Upper lobe of left lung (tissue), 6 donors: ENCODE measurements at regions not wholly inside any gene's neighbourhood (a gene's known extent, or its start where the extent isn't known, plus 50 kb on each side); places are given as distances from the start of the nearest gene placed in this dataset.

Source experiments
- ATAC-seq, 2 donors: fragments of 200-7000 bp; cut with Tn5 transposase; one replicate each; pipeline ENCODE4 v1.9.1; 2022; ENCODE audit warnings: mild to moderate bottlenecking in 2 of 2, moderate library complexity in 2 of 2; ENCODE audit not compliant: low FRiP score in 2 of 2
- DNase-seq, 2 donors: peaks; one replicate each; pipeline ENCODE4 v3.0.0-alpha.2; 2019 to 2020
- H3K27ac ChIP-seq, 4 donors: fragments of 200-600 bp; sonication (generic); one replicate each; pipeline ENCODE4 v1.5.1; 2016 to 2019
- H3K27me3 ChIP-seq, 4 donors: fragments of 200-600 bp; sonication (generic); one replicate each; pipeline ENCODE4 v1.5.1; 2017 to 2019
- H3K36me3 ChIP-seq, 4 donors: fragments of 200-600 bp; sonication (generic); one replicate each; pipeline ENCODE4 v1.5.1; 2016 to 2019
- H3K4me1 ChIP-seq, 4 donors: fragments of 200-600 bp; sonication (generic); one replicate each; pipeline ENCODE4 v1.5.1; 2018 to 2019
- H3K4me3 ChIP-seq, 4 donors: fragments of 200-600 bp; sonication (generic); one replicate each; pipeline ENCODE4 v1.5.1; 2017 to 2019; ENCODE audit warnings: mild to moderate bottlenecking in 2 of 4, moderate library complexity in 1 of 4
- H3K9me3 ChIP-seq, 4 donors: fragments of 200-600 bp; sonication (generic); one replicate each; pipeline ENCODE4 v1.5.1; 2018 to 2019
- EP300 ChIP-seq, 4 donors: sonication (generic); formaldehyde crosslinking; IDR thresholded peaks; one replicate each; pipeline ENCODE4 v1.5.1; 2017; ENCODE audit warnings: antibody characterized with exemption in 4 of 4, control low read depth in 2 of 4
- POLR2A ChIP-seq, 4 donors: fragments of 450-650 bp; IDR thresholded peaks; one replicate each; pipeline ENCODE4 v1.5.1; 2016 to 2017; ENCODE audit warnings: antibody characterized with exemption in 4 of 4, mild to moderate bottlenecking in 2 of 4
- POLR2AphosphoS5 ChIP-seq, 2 donors: sonication (generic); formaldehyde crosslinking; IDR thresholded peaks; one replicate each; pipeline ENCODE4 v1.5.1; 2017; ENCODE audit warnings: antibody characterized with exemption in 2 of 2
- WGBS, 2 donors: methylation state at CpG; one replicate each; pipeline ENCODE4 v1.1.5; 2017 to 2018; 5-methylcytosine and 5-hydroxymethylcytosine counted together
- TF ChIP-seq, protein P1 (sequence below), 6 experiments: fragments of 450-650 bp in 4 of 6; fragments of 200-600 bp in 2 of 6; sonication (generic) in 2 of 6; IDR thresholded peaks; one replicate each; pipeline ENCODE4 v1.5.1; 2016 to 2019; ENCODE audit warnings: antibody characterized with exemption in 6 of 6
- donor health status: DM: no; HTN: no; CAD: no; lungs with moderate emphysema.
- donor health status: DM: no; HTN: yes; CAD: no; lungs with severe emphysema.

DNA sequence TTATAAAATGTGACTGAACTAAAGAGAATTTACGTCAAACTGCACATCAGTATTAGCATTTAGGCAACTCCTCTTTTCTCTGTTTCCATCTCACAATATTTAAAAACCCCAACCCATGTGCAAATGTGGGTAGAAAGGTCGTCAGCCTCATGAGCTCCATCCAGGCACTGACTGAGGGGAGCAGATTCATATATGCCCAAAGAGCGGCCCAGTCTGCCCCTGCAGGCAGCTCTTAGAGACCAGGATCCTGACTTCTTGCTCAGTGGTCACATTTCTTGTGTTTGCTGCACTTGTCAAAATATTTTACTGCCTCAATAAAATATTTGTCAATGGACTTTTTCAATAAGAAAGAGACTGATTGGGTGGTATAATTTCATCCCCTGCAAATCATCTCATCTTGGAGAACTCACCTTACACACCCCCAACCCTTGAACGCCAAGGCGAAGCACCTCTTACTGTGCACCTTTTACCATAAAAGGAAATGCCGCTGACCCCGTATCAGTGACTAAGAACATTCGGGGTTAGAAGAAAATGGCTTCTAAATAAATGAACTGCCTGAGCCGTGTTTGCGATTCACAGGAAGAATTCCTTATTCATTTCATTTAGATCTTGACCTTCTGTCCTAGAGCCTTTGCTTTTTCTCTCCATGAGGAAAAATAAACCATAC lies 418.8 kb downstream of the BCL11B start:
- Histone ChIP-seq H3K9me3 (no peaks in the 10 kb centered on the region), H3K27me3 (no peaks in the 10 kb centered on the region), H3K4me3 (no peak overlapping the region), H3K36me3 (no peaks in the 10 kb centered on the region), H3K27ac (no peak overlapping the region), H3K4me1 (no peaks in the 10 kb centered on the region)
- TF ChIP-seq, protein P1, sequence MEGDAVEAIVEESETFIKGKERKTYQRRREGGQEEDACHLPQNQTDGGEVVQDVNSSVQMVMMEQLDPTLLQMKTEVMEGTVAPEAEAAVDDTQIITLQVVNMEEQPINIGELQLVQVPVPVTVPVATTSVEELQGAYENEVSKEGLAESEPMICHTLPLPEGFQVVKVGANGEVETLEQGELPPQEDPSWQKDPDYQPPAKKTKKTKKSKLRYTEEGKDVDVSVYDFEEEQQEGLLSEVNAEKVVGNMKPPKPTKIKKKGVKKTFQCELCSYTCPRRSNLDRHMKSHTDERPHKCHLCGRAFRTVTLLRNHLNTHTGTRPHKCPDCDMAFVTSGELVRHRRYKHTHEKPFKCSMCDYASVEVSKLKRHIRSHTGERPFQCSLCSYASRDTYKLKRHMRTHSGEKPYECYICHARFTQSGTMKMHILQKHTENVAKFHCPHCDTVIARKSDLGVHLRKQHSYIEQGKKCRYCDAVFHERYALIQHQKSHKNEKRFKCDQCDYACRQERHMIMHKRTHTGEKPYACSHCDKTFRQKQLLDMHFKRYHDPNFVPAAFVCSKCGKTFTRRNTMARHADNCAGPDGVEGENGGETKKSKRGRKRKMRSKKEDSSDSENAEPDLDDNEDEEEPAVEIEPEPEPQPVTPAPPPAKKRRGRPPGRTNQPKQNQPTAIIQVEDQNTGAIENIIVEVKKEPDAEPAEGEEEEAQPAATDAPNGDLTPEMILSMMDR (IDR thresholded peaks at IDR 0.05) = no peak
- TF ChIP-seq EP300 (IDR thresholded peaks at IDR 0.05) = no peak
- no peak for TF ChIP-seq POLR2A (IDR thresholded peaks at IDR 0.05)
- TF ChIP-seq POLR2AphosphoS5 (IDR thresholded peaks at IDR 0.05) = no peak
- 77 to 81% methylated on average over 10 of the region's 10 CpGs for WGBS, 2 donors
- ATAC-seq = no peak
- DNase-seq = no peak

DNA sequence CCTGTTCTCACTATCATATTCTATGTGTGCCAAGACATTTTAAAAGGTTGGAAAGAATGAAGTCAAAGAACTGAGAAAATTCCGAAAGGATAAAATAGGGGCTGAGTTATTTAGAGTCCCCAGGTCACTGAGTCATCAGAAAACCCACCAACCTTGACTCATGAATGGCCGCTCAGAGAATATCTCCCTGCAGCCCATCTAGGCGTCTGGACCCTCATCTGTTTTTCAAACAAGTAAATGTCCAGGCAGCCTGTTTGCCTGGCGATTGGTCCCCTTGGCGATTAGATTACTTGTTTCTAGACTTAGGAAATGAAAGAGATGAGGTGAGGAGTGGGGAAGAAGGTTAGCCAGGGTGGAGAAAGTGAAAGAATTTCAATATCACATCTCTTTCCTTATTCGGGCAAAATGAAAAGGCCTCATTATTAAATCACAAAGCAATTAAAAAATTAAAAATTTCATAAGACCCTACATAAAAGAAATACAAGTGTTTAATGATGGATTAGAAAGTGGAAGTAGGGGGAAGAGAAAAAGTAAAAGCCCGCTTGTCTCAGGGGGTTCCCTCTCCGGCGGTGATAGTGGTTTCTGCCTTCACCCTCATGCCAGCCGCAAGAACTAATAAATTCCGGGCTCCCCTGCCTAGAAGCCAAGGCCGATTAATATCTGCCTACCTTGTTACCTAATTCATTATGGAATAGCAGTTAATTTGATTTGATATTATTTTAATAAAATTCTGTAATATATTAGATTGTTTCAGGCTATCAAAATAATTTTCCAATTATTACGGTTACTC lies 415.9 kb downstream of the BCL11B start:
- DNase-seq = no peak
- Histone ChIP-seq H3K27ac (no peak overlapping the region), H3K27me3 (no peaks in the 10 kb centered on the region), H3K4me3 (no peak overlapping the region), H3K9me3 (no peaks in the 10 kb centered on the region), H3K36me3 (no peaks in the 10 kb centered on the region), H3K4me1 (no peaks in the 10 kb centered on the region)
- no peak for ATAC-seq
- TF ChIP-seq, protein P1 (IDR thresholded peaks at IDR 0.05) = no peak
- TF ChIP-seq POLR2A (IDR thresholded peaks at IDR 0.05) (no peak), EP300 (IDR thresholded peaks at IDR 0.05) (no peak)
- 90 to 92% methylated on average over 13 of the region's 13 CpGs for WGBS, 2 donors

DNA sequence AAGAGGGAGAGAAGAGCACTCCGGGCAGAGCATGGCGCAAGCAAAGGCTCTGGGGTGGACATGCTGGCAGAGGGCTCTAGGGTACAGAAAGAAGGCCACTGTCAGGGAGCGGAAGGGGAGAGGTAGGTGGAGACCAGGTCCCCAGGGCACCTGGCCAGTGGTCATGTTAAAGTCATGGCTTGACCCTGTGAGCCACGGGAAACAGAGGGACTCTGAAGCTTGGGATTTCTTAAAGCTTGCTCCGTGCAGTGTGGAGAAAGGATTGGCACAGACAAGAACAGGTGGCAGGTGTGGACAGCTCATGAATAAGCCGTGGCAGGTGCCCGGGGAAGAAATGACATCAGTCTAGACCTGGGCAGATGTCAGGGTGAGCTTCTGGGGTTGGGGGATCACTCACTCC lies 413.8 kb downstream of the BCL11B start:
- Histone ChIP-seq H3K27ac (no peak overlapping the region), H3K36me3 (no peaks in the 10 kb centered on the region), H3K9me3 (no peaks in the 10 kb centered on the region), H3K4me1 (no peaks in the 10 kb centered on the region), H3K27me3 (no peaks in the 10 kb centered on the region), H3K4me3 (no peak overlapping the region)
- DNase-seq (no peak), ATAC-seq (peak in 1 of 2 donors; percentile 23)
- no peak for TF ChIP-seq EP300 (IDR thresholded peaks at IDR 0.05)
- TF ChIP-seq, protein P1 (IDR thresholded peaks at IDR 0.05) = no peak
- TF ChIP-seq POLR2AphosphoS5 (IDR thresholded peaks at IDR 0.05) = no peak
- no peak for TF ChIP-seq POLR2A (IDR thresholded peaks at IDR 0.05)
- 83 to 89% methylated on average over 7 of the region's 7 CpGs for WGBS, 2 donors

DNA sequence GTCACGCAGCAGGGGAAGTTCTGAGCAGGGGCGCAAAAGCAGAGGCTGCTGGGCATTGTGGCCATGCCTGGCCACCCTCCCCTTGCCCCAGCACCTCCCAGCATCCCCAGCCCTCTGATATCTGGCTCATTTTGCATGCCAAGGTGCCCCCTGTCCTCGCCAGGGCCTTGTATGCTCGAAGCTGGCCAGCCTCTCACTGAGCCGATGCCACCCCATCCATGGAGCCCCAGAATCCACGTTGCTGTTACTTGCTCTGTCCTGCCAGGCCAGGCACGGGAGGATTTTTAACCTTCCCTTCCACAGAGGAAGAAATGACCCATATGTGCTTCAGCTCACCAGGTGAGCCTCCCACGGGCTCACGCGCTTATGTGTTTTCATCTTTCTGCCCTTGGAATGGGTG lies 413.4 kb downstream of the BCL11B start:
- TF ChIP-seq POLR2AphosphoS5 (IDR thresholded peaks at IDR 0.05) (no peak), POLR2A (IDR thresholded peaks at IDR 0.05) (no peak)
- no peak for ATAC-seq
- WGBS, 2 donors = 89% methylated on average over 10 of the region's 10 CpGs
- Histone ChIP-seq H3K4me3 (no peak overlapping the region), H3K36me3 (no peaks in the 10 kb centered on the region), H3K27me3 (no peaks in the 10 kb centered on the region), H3K4me1 (no peaks in the 10 kb centered on the region), H3K27ac (no peak overlapping the region), H3K9me3 (no peaks in the 10 kb centered on the region)
- no peak for DNase-seq

DNA sequence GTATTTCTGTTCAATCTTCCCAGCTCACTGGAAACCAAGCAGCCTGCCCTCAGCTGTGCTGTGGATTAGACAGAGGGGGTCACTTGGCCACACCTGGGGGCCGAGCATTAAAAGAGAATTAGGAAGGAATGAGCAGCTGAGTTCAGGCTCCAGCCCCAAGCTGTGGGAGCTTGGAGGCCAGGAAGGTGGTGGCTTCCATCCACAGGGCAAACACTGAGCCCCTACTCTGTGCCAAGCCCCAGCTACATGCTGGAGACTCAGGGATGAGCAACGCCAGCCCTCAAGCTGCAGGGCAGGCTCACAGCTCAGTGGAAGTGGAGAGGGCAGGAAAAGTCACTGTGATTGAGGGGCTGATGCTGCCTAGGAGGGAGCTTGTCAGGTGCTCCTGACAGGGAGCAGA lies 412.7 kb downstream of the BCL11B start:
- Histone ChIP-seq H3K9me3 (no peaks in the 10 kb centered on the region), H3K4me1 (no peaks in the 10 kb centered on the region), H3K4me3 (no peak overlapping the region), H3K36me3 (no peaks in the 10 kb centered on the region), H3K27ac (no peak overlapping the region), H3K27me3 (no peaks in the 10 kb centered on the region)
- DNase-seq (no peak), ATAC-seq (no peak)
- WGBS, 2 donors = 79 to 83% methylated on average over 2 of the region's 2 CpGs
- no peak for TF ChIP-seq EP300 (IDR thresholded peaks at IDR 0.05)
- TF ChIP-seq, protein P1 (IDR thresholded peaks at IDR 0.05) = no peak
- TF ChIP-seq POLR2AphosphoS5 (IDR thresholded peaks at IDR 0.05) = no peak
- TF ChIP-seq POLR2A (IDR thresholded peaks at IDR 0.05) = no peak
